NCI-H2029 (cell line): ENCODE measurements at regions not wholly inside any gene's neighbourhood (a gene's known extent, or its start where the extent isn't known, plus 50 kb on each side); places are given as distances from the start of the nearest gene placed in this dataset.

ENCODE experiments used
- DNase-seq: peaks from one replicate; lab custom pipeline; 2025; lab: John Stamatoyannopoulos, UW

DNA sequence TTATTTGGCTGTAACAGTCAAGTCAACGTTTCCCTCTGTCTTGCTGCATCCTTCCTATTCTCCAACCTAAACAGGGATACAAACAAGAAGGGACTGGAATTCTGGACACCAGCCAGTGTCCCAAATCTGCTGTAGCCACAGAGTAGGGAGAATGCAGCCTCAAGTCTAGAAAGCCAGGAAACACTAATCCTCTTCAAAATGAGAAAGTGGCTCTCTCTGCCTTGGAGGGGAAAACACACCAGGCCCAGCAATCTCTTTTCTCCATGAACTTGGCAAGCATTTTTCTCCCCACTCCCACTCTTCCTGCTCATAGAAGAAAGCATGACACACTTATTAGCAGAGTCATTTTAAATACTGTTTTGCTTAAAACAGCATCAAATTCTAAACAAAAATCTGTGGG is 781.7 kb downstream of the SQOR start:
- no peak for DNase-seq

DNA sequence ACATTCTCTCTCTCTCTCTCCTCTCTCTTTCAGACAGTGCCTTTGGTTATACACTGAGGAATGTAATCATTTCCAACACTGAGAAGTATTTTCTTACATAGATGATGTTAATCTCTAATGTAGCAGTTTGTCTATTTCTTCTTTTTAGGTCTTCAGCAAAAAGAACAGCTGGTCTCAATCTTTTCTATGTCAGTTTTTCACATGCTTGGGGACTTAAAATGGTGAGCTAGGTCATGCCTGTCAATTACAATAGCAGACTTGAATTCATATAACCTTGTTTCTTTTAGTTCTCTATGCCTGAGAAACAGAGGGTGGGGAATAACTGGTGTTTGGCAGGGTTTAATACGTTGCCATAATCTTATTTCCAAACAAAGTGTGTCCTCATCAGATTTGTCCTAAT is 786.2 kb downstream of the SQOR start:
- no peak for DNase-seq

DNA sequence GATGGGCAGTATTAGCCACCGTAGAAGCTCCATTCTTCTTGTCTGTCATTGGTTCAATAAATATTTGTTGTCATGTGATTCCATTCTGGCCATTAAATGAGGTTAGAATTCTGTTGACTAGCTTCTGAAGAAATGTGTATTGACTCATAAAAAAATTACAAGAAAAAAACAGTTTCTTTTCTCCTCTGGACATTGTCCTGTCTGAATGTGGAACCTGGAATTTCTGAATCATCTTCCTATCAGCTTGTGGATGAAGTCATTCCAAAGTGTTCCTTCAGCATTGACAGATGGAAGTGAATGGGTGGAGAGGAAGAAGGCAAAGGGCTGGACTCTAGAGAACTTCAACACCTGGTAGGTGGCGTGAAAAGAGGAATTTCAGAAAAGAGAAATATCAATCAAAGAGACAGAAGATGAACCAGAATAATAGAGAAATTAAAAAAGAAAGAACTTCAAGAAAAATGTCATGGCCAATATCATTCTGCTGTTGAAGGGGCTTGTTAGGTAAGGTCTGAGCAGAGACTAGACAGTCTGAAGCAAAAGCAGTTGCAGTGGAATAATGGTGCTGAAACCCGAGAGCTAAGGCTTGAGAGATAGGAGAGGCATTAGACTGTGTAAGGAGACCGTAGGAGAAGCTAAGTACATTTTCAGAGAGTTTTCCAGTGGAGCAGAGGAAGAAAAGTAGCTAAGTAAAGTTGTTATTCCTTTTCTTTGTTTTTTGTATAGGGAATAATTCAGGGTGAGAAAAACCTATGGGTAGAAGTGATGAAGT is 806.6 kb downstream of the SQOR start:
- DNase-seq, result no peak

DNA sequence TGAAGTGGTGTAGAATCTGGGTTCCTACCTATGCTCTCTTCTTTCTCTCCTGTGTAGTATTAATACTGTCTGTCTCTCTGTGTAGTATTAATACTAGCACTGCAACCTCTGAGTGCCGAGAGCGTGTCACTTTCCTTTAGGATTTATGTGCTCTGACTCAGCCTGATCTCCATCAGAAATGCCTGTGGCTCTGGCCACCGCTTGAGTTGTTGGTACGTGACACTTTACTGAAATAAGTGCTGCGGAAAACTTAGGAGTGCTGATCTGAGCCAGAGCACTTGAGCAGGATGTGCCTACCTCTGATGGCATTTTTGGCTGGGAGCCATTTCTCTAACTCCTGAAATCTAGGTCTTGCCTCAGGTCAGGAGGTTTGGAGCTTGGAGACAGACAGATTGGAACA is 807.4 kb downstream of the SQOR start:
- DNase-seq, result no peak

DNA sequence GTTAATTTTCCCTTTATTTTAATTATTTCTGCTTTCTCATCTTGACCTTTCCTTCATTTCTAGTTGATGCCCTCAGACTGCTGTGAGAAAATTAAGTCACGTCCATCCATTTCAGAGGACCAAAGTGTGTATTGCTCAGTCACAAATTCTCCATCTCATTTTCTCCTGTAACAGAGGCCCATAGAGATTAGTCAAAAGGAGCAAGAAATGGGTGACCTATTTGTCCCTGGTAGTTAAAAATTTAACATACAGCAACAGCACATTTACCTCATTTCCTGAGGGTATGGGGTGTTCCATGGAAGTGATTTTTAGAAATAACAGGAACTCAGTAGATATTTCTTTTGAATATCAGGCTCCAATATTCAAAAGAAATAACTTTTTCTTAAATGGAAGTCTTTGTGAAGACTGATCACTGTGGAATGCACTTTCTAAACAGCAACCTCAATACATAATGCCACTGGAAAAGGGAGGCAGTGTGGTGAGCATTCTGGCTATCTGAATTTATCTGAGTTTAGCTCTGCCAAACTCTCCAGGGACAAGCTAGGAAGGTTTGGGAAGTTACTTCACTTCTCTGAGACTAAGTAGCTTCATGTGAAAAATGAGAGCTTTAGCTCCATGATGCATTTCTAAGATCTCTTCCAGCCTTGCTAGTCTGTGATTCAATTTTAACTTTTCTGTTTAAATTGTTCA is 808.2 kb downstream of the SQOR start:
- no peak for DNase-seq

DNA sequence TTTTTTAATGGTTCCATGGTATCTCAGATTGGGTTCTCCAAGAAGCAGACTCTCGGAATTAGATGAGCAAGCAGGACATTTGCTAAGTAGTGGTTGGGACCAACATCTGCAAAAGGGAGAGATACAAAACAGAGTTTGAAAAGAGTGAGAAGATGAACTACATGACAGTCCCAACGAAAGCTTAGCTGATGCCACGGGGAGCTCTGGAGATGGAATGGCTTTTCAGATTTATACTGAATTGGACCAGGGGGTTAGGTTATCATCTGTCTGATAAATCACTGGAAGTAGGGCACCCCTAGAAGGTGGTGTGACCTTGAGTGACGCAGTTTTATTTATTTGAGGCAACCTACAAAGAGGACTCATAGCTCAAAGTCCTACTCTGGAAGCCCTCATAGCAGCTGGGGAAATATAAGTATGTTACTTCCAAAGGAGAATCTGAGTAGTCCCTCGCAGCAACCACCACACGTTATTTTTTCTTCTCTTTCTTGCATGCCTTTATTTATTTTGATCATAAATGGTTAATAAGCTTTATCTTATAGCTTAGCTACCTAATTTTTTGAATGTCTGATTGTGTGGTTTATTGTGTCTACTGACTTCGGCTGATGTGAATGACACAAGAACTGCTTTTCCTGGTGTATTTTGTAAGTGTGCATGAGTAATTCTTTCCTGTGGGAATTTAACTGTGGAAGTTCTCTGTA is 815.4 kb downstream of the SQOR start:
- no peak for DNase-seq

DNA sequence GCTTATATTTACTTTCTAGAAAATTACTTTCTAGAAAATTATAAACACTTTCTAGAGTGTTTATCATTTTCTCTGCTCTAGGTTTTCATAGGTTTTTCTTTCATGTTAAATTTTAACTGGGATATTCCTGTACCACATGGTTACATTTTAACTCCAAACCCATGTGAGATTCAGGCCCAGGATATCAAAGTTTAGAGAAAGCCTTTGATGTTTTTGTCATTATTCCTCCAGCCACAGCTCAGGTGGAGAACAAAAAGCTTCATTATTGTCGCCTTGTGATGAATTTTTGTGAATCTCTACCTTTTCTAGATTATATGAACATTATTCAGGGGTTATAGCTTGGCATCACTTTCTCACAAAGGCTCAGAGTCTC is 816.0 kb downstream of the SQOR start:
- DNase-seq, result no peak

DNA sequence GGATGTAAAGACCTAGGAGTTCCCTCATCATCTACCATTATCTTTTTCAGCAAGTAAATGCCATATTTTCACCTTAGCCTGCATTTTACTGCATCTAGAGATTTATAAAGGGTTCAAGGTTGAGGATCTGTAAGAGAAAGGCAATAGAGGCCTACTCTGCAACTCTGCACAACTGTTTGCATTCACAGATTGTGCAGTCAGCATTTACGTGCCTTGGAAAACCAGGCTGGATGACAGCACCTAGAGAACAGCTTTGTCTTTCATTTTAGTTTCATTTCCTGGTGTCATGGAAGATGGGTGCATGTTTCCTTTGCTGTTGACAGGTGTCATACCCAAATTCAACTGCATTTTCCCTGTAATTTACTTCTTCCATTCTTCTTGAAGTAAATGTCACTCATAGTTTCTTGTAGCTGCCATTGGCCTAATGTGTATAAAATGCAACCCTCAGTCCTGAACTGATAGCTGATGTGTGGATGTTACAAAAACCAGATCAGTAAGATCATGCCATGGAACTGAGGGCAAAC is 817.5 kb downstream of the SQOR start:
- no peak for DNase-seq

DNA sequence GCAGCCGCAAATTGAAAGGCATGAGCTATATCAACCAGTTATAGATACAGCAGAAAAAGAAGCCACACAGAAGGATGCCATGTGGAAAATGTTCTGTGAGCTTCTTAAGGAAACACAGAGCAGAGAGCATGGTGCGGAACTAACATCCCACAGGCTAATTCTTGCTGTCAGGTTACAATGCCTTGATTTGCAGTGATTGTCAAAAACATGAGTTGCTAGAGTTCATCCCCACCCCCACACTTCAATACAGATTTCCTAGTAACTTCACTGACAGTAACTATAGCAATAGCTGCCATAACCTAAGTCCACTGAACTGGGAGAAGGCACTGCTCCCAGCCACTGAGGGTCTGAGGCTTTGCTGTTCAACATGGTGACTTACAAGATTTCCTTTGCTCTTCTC is 821.6 kb downstream of the SQOR start:
- no peak for DNase-seq

DNA sequence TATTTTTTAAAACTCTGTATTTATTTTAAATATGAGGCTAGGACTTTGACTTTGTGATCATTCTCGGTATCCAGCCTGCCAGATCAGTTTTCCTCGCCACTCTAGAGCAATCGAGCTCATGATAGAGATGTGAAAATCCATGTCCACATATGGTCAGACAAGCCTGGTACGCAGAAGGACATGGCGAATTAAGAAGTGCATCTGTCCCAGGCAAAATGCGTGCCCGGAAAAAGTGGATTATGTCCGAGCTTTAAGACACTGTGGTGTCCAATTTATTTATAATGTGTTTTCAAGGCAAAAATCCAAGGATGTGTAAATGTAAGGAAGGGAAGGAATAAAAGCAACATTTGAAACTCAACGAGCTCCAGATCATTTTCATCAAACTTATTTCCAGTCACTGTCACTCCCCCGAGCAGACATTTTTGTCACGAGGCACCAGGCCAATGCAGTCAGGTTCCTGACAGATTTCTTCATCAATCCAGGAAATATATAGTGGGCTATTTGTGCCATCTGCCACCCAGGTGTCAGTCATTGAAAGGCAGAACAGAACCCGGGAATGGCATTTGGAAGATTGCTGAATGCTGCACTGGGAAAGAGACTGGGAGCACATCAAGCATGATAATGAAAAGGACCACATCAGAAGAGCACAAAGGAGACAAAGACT is 825.7 kb downstream of the SQOR start:
- no peak for DNase-seq

DNA sequence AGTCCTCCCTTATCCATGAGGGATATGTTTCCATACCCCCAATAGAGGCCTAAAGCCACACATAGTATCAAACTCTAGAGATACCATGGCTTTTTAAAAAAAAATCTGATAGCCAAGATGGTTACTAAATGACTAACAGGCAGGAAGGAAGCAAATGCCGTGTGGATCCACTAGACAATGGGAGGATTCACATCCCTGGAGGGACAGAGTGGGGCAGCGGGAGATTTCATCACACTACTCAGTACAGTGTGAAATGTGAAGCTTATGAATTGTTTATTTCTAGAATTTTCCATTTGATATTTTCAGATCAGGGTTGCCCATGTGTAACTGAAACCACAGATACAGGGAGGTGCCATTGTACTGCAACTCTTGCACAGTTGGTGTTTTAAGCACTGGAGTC is 826.6 kb downstream of the SQOR start:
- DNase-seq, result no peak

DNA sequence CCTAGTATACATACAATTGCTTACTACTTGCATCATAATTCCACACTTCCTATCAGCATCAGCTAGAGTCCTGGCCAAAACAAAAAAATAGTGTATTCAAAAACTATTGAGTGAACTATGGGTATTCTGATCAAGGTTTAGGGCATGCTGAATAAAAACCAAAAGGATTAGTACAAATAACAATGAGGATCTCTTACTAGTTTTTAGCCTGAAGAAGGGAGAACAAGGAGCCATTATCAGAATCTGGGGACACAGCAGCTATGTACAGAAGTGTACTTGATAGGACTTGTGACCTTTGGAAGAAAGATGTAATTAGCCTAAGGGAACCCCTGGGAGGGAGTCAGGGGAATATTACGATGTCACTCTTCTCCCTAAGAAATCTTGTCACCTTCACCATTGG is 832.2 kb downstream of the SQOR start:
- DNase-seq, result no peak

DNA sequence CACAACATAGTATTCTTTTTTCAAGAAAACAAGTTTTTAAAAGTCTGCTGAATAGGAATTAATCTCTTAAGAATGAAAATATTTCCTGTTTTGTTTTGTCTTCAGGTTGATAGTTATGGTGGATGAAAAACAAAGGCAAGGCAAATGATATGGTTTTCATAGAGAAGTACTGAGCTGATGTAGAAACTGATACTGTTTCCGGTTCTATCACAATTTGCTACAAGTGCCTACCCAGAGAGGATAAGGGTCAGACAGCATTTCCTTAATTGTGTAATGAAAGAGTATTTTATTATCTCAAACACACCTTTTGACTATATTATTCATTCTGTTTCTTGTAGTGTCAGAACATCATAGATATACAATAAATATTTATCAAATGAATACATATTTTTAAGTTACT is 836.3 kb downstream of the SQOR start:
- DNase-seq, result no peak

DNA sequence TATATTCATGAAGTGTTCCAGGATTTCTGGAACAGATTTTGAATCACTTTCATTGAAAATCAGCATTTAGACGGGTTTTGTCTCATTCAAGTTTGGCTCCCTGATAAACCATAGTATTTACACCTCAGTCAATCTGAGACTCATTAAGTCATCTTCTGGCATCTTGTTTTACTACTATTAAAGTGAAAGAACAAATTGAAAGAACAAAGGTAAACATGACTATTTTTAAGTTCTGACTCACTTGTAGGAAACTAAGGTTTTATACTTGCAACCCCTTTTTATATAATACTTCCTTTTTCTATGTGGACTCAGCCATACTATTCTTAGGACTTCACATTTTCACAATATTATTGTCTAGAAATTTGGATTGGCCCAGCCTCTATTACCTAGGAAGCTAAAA is 854.4 kb downstream of the SQOR start:
- no peak for DNase-seq

DNA sequence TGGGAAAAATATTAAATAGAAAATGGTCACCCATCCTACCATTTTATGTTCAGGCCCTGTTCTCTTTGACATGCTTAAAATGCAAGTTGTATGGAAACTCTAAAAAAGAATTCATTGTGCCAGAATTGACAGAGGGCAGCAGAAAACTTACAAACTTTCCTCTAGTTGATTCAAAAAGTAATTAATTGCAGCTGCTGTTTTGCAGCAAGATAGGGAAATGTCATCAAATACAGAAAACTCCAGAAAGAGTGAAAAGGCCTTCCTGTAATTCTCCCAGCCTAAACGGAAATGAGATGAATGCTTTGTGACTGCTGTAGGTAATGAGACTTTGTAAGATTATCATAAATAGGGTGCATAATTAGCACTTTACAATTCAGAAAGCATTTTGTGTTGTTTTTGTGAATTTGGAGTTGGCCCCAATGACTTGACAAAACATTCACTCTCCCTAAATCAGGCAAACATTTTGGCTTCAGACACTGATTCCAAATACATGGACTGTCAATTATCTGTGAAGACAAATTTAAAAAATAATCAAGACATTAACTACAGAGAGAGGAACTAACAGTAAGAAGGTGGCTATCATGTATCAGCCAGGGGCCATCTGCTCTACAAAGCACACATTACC is 861.8 kb downstream of the SQOR start:
- no peak for DNase-seq

DNA sequence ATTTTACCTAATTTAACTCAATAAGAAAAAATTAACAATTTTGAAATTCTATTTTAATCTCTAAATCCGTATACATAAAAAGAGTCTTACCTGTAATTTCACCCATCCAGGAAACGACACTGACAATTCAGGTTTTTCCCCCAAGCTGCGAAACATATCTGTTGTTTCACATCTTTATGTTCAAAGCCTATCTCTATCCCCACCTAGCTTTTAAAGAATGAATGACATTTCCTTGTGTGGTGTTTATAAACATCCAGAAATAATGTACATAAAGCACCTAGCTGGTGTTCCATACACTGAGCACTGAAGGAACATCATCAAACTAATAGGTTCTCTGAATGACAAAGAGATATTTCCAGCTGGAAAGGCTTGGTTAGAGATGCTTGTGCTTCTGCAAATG is 867.8 kb downstream of the SQOR start:
- DNase-seq, result no peak

DNA sequence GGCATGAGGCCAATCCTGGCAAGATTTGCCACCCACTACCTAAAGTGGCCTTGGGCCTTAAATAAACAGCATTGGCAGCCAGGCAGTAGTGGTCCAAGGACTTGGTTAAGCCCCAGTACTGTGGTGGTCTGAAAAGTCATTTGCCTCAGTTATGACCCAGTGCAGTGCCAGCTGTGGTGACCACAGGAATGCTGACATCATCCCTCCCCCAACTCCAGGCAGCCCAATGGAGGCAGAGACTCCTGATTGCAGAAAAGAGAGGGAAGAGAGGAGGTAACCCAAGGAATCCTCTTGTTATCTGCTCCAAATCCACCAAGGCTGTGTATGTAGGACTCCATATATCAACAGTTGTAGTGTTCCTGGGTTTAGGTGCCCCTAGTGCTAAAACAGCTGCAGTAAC is 883.6 kb downstream of the SQOR start:
- no peak for DNase-seq

DNA sequence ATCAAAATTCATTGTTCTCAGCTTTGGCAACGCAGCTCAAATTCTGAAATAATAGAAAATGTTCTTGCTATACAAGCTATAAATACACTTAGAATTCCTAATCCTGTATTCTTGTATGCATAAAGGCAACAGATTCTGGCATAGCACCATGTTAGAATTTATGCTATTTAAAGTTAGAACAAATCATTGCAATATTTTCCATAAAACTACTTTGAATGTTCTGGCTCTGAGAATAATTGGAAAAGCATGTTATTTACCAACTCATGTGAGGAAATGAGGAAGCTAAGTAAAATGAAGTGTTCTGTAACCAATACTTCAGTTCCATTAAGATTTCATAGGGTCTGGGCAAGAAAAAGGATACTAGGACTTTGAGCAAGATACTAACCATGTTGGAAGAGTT is 888.9 kb downstream of the SQOR start:
- DNase-seq, result no peak

DNA sequence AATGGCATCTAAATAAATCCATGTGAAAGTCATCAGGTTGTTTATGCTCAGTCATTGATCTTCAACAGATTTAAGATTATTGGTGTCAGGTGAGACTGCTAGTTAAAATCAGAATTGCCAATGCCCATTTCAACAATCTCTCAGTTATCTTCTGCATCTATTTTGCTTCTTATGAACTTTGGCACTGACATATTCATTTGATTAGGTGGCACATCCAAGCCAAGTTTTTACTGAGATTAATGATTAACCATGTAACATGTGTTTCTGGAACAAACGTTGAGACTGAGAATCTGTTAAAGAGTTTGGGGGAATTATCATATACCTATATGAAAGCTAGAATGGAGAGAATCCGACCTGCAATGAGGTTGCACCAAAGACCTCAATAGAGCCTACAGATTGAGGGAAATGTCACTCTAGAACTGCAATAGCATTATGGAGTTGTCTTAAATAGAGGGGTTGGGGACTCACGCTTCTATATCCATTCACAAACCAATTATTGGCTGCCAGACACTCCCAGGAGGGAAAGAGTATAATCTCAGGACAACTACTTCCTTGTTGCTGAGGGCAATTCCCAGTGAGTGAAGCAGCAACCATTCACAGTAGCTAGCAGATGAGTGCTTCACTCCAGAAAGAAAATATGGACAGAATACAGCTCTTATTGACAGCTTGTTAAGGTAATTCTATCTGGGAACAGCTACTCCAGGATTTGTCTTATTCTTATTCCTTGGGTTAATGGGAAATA is 891.3 kb downstream of the SQOR start:
- DNase-seq, result no peak

DNA sequence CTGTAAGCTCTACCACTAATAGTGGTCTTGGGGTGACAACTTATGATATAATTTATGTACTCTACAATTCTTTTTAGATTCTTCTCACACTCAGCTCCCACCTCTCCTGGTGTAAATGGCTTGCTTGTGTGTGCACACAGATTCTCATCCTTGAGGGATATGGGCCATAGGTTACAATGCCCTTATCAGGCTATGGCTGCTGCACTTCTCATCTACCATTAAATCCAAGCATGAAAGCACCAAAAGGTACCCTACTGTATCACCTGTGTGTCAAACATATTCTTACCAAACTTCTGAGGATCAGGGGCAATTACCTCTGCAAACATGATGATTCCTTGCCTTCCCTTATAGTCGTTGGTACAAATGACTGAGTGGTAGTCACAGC is 891.9 kb downstream of the SQOR start:
- no peak for DNase-seq

DNA sequence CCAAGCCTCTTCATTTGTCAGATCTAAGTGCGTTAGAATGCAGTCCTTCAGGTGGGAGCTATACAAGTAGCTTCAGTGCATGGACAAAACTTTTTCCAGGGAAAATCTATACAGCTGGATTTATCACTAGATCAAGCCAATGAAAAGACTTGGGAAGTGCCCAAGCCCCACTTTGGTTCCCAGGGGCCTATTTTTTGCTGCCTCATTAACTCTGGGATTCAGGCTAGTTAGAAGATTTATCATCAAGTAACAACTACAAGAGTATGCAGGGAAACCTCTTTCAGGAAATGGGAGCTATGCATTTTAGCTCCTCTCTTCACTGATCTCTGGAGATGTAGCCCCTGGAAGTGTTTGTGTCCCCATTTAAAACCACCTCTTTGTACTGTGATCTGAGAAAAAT is 908.8 kb downstream of the SQOR start:
- DNase-seq, result no peak
